Tibial nerve (tissue), 4 donors: ENCODE measurements at regions not wholly inside any gene's neighbourhood (a gene's known extent, or its start where the extent isn't known, plus 50 kb on each side); places are given as distances from the start of the nearest gene placed in this dataset.

Experiments
- DNase-seq, 2 donors: peaks; one replicate each; pipeline ENCODE4 v3.0.0-alpha.2; 2019; ENCODE audit warnings: low spot score in 2 of 2
- H3K27ac ChIP-seq, 4 donors: fragments of 200-600 bp; sonication (generic) in 3 of 4; one replicate each; pipeline ENCODE4 v1.5.1; 2017 to 2019; ENCODE audit warnings: mild to moderate bottlenecking in 1 of 4
- H3K27me3 ChIP-seq, 2 donors: fragments of 200-600 bp; sonication (generic) in 1 of 2; one replicate each; pipeline versions ENCODE4 v1.5.1 to v1.6.0; 2017 to 2019
- H3K36me3 ChIP-seq, 3 donors: fragments of 200-600 bp; sonication (generic); one replicate each; pipeline ENCODE4 v1.5.1; 2018 to 2019
- H3K4me1 ChIP-seq, 4 donors: fragments of 200-600 bp; sonication (generic) in 3 of 4; one replicate each; pipeline ENCODE4 v1.5.1; 2017 to 2019
- H3K4me3 ChIP-seq, 4 donors: fragments of 200-600 bp; sonication (generic) in 3 of 4; one replicate each; pipeline ENCODE4 v1.5.1; 2017 to 2019; ENCODE audit warnings: mild to moderate bottlenecking in 1 of 4, moderate library complexity in 1 of 4
- H3K9me3 ChIP-seq, 4 donors: fragments of 200-600 bp; sonication (generic) in 3 of 4; one replicate each; pipeline ENCODE4 v1.5.1; 2017 to 2019
- EP300 ChIP-seq, 2 donors: sonication (generic); formaldehyde crosslinking; IDR thresholded peaks; one replicate each; pipeline ENCODE4 v1.6.1; 2017; ENCODE audit warnings: antibody characterized with exemption in 2 of 2, mild to moderate bottlenecking in 1 of 2
- POLR2A ChIP-seq, 2 donors: fragments of 450-650 bp; IDR thresholded peaks; one replicate each; pipeline ENCODE4 v1.6.1; 2017; ENCODE audit warnings: antibody characterized with exemption in 2 of 2, mild to moderate bottlenecking in 2 of 2, moderate library complexity in 2 of 2
- WGBS, 2 donors: methylation state at CpG; one replicate each; pipeline ENCODE4 v1.1.5; 2018; 5-methylcytosine and 5-hydroxymethylcytosine counted together
- TF ChIP-seq, protein P1 (sequence below), 5 experiments: fragments of 200-600 bp in 3 of 5; fragments of 450-650 bp in 2 of 5; sonication (generic) in 3 of 5; IDR thresholded peaks; one replicate each; pipeline ENCODE4 v1.5.1; 2016 to 2019; ENCODE audit warnings: antibody characterized with exemption in 5 of 5, mild to moderate bottlenecking in 3 of 5, moderate library complexity in 2 of 5

GRCh38 chr12:30180602-30181001 lies 396.9 kb upstream of the TMTC1 start:
- H3K36me3 ChIP-seq: no peaks in the 10 kb centered on the region
- TF ChIP-seq POLR2A (IDR thresholded peaks at IDR 0.05) (no peak), EP300 (IDR thresholded peaks at IDR 0.05) (no peak)
- TF ChIP-seq, protein P1, sequence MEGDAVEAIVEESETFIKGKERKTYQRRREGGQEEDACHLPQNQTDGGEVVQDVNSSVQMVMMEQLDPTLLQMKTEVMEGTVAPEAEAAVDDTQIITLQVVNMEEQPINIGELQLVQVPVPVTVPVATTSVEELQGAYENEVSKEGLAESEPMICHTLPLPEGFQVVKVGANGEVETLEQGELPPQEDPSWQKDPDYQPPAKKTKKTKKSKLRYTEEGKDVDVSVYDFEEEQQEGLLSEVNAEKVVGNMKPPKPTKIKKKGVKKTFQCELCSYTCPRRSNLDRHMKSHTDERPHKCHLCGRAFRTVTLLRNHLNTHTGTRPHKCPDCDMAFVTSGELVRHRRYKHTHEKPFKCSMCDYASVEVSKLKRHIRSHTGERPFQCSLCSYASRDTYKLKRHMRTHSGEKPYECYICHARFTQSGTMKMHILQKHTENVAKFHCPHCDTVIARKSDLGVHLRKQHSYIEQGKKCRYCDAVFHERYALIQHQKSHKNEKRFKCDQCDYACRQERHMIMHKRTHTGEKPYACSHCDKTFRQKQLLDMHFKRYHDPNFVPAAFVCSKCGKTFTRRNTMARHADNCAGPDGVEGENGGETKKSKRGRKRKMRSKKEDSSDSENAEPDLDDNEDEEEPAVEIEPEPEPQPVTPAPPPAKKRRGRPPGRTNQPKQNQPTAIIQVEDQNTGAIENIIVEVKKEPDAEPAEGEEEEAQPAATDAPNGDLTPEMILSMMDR (IDR thresholded peaks at IDR 0.05): no peak
- no peak overlapping the region for H3K4me3 ChIP-seq
- H3K4me1 ChIP-seq: no peaks in the 10 kb centered on the region
- no peak for DNase-seq
- peaks cover 0 to 8% (median 0%) of the 10 kb centered on the region in 4 donors for H3K9me3 ChIP-seq
- H3K27me3 ChIP-seq: no peaks in the 10 kb centered on the region
- no peak overlapping the region for H3K27ac ChIP-seq

- H3K9me3 ChIP-seq: peaks cover 0 to 8% (median 0%) of the 10 kb centered on the region in 4 donors
- no peak overlapping the region for H3K27ac ChIP-seq
- DNase-seq: no peak
- WGBS, 2 donors: 73 to 79% methylated on average over 2 of the region's 2 CpGs
- no peaks in the 10 kb centered on the region for H3K27me3 ChIP-seq
- no peaks in the 10 kb centered on the region for H3K4me1 ChIP-seq
- TF ChIP-seq EP300 (IDR thresholded peaks at IDR 0.05) (no peak), POLR2A (IDR thresholded peaks at IDR 0.05) (no peak)
- TF ChIP-seq, protein P1 (IDR thresholded peaks at IDR 0.05): no peak
- H3K4me3 ChIP-seq: no peak overlapping the region
- H3K36me3 ChIP-seq: no peaks in the 10 kb centered on the region
These were observed 395.2 kb upstream of the TMTC1 start for GRCh38 chr12:30178916-30179315.

GRCh38 chr12:30169839-30170591 lies 386.3 kb upstream of the TMTC1 start:
- Histone ChIP-seq H3K4me3 (no peak overlapping the region), H3K27ac (no peak overlapping the region), H3K36me3 (no peaks in the 10 kb centered on the region), H3K9me3 (no peaks in the 10 kb centered on the region), H3K27me3 (peaks cover 0 to 15% of the 10 kb centered on the region in 2 donors), H3K4me1 (peaks cover 0 to 6% (median 0%) of the 10 kb centered on the region in 4 donors)
- DNase-seq: no peak
- TF ChIP-seq EP300 (IDR thresholded peaks at IDR 0.05) (no peak), POLR2A (IDR thresholded peaks at IDR 0.05) (no peak)
- TF ChIP-seq, protein P1 (IDR thresholded peaks at IDR 0.05): no peak
- WGBS, 2 donors: 10 to 15% methylated on average over 24 to 58 of the region's 58 CpGs

DNA sequence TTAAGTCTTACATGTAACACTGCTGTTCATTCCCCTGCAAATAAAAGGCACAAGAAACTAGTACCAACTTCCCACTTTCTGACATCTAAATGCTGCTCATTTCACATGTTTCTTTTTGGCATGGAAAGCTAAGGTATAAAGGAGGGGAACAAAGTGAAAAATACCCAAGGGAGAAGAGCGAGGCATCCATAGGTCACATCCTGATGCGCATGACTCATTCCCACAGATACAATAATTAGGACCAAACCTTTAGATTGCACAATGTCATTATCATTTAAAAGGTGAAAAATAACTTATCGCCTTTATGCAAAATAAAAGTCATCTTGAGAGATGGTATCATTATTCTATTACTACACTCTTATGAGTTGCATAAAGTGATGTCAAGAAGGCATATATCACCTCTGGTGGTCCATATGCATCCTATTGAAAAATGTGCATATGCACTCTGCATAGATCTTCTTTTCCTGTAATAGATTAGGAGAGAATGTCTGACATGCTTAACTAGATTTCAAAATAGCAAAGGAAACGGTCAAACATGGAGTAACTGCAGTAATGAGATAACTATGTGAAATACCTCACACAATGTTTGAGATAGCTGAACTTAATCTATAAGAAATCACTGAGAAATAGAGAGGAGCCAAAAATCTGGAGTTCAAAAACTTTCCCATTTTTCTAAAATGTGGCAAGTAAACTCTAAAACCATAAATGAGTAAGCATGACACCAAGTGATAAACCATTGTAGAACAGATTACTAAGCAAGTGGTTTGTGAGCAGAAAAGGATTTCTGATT lies 382.5 kb upstream of the TMTC1 start:
- no peak for DNase-seq
- Histone ChIP-seq H3K27me3 (peaks cover 0 to 15% of the 10 kb centered on the region in 2 donors), H3K36me3 (no peaks in the 10 kb centered on the region), H3K4me1 (peaks cover 0 to 6% (median 0%) of the 10 kb centered on the region in 4 donors), H3K9me3 (no peaks in the 10 kb centered on the region), H3K4me3 (no peak overlapping the region), H3K27ac (no peak overlapping the region)
- WGBS, 2 donors: 85 to 93% methylated on average over 4 of the region's 4 CpGs
- TF ChIP-seq POLR2A (IDR thresholded peaks at IDR 0.05) (no peak), EP300 (IDR thresholded peaks at IDR 0.05) (no peak)
- TF ChIP-seq, protein P1 (IDR thresholded peaks at IDR 0.05): no peak
